K562 (cell line): ENCODE measurements at regions not wholly inside any gene's neighbourhood (a gene's known extent, or its start where the extent isn't known, plus 50 kb on each side); places are given as distances from the start of the nearest gene placed in this dataset.
"Not testable (repeated sequence)": the region's sequence is repeated elsewhere in the genome, so short reads cannot be mapped to it uniquely, and the experiment has no call there.

ENCODE experiments used
- SETDB1 ChIP-seq: IDR thresholded peaks from one replicate; pipeline ENCODE4 v1.6.1; 2012; ENCODE audit warnings: low read length, control low read depth, inconsistent platforms
- SMARCE1 ChIP-seq: fragments of 450-650 bp; IDR thresholded peaks from 2 replicates; pipeline ENCODE4 v1.7.1; 2016; ENCODE audit warnings: mild to moderate bottlenecking
- ZNF639 ChIP-seq, 2 experiments: fragments of 200-800 bp in 1 of 2; sonication (Bioruptor generic) in 1 of 2; sonication (generic) in 1 of 2; formaldehyde crosslinking in 1 of 2; IDR thresholded peaks in 1 of 2; conservative IDR thresholded peaks in 1 of 2; 2 replicates each; pipeline versions ENCODE4 v1.5.0 to v1.6.1; 2016 to 2020; ENCODE audit warnings: missing compliant biosample characterization in 1 of 2, missing genetic modification characterization in 1 of 2, missing genetic modification reagents in 1 of 2

GRCh38 chr5:174943002-174943401, 218.6 kb downstream of the MSX2 start:
- TF ChIP-seq SMARCE1; ZNF639 (CRISPR knock-in tag; conservative IDR thresholded peaks at IDR 0.05 in 1 of 2, IDR thresholded peaks at IDR 0.05 in 1 of 2); SETDB1: not testable (repeated sequence)
